ENCODE measurements at regions not wholly inside any gene's neighbourhood (a gene's known extent, or its start where the extent isn't known, plus 50 kb on each side); places are given as distances from the start of the nearest gene placed in this dataset.

DNA sequence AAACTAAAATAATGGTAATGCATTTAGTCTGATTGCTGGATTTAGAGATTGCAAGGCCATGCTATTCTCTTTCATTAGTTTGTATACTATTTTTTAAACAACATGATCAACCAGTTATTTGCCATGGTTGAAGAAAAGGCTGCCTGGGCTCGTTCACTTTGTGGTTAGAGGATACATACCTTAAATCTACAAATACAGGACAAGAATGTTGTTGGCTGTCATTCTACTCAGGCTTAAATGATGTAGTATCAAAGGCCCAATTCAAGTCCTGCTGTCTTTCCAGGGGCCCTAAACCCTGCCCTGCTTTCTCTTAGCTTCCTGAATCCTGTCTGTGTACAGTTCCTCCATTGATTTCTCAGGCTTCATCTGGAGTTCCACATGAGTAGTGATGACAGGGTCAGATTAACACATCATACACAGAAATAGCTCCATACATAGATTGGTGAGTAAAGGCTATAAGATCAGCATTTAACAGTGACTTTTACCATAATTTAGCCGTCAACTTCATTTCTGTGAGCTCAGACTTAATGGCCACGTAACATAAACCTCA lies 114.9 kb upstream of the GPRIN3 start:
- no peak for DNase-seq (ENCODE audit: low spot score)

DNA sequence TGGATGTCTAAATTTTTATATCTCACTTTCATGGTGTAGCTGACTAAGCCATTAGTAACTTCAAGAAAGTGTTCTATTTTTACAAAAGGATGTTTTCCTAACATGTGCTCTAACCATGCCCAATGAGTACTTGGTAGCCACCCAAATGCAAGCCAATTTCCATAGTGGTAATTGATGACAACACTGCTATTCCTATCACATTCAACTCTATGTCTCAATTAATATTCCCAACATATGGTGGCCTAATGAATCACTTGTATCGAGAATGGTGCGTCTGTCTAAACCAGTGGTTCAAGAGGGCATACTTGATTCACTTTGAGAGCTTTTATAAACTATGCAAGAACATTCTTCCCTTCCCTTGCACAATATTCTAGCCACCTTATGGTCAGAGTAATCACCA lies 112.9 kb upstream of the GPRIN3 start:
- no peak for DNase-seq (ENCODE audit: low spot score)

DNA sequence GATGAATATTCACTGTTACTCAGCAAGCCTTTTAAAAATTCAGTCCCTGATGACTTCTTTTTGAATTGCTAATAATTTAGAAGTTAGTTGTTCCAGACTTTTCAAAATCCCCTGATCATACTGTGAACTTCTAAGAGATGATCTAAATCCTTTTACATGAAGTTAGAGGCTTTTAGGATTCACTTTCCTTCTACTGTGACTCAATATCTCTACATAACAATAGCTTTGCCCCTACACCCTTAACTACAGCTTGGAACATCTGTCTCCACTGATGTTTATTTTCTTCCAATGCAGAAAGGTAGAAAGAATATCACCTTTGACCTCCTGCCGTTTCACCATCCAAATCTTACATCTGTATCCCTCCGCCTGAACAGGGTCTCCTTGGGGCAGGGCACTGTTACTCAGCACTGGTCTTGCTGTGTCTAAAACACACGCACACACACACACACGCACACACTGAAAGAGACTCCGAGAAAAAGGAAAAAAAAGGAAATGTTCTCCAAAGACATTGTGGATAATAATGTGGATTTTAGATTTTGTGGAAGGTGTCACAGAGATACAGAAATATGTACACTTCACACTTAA lies 111.6 kb upstream of the GPRIN3 start:
- no peak for DNase-seq (ENCODE audit: low spot score)

DNA sequence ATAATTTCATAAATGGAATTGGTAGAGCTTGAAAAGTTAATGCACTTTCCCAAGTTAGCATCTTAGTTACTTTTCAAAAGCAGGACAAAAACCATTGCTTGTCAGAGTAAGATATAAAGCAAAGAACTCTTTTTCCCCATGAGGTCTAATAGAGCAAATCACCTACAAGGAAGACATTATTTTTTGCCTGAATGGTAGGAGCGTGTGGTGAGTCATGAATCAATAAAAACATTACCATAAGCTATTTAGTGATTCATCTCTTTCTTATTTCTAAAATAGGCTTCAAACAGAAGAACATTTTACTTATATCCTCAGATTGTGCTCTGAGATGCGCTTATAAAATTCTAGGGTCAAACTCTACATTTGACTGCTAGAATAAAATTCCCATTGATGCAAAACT lies 109.4 kb upstream of the GPRIN3 start:
- DNase-seq (ENCODE audit: low spot score), result no peak

DNA sequence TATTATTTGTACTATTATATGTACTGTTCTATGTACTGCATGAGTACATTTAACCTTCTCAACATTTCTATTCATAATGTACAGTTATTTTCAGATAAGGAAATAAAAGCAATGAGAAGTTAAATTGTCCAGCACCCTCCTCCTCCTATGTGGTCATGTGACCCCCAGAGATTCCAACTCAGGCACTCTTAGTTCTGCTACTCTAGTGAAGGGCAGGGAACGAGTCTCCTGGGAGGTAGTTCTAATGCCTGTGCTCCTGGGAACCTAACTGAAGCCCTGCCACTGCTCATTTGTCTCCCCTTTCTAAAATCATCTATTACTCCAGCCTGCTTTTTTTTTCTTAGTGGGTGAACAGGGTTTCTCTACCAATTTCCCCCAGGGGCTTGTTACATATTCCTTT lies 105.9 kb upstream of the GPRIN3 start:
- DNase-seq (ENCODE audit: low spot score), result no peak

DNA sequence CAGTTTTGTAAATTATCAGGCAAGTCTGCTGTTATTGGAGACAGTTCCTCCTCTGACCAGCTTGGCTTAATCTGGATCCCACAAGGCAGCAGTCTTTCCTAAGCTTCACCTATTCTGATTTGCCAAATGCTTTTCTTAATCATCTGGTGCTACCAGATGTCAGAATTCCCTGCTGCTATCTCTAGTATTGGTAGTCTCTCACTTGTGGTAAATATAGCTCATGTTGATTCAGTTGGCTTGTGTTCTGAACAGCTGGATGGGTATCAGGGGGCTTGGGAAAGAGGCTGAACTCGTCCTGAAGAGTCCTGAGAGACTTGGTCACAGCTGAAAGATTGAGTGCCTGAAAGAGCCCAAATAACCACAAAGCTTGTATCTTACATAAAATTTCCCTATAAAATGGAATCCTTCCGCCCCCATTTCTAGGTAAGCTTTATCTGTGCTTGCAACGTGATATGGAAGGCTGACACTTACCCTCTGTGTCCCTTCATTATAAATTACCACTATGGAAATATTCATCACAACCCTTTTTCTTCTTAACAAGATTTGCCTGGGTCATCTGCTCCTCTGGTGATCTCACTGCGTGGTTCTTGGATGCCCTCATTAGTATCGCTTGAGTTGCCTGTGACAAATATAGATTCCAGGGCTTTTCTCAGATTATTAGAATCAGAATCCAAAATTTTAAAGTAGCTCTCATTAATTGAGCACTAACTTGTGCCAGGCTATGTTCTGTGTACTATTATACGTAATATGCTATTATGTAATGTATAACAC lies 104.1 kb upstream of the GPRIN3 start:
- no peak for DNase-seq (ENCODE audit: low spot score)

DNA sequence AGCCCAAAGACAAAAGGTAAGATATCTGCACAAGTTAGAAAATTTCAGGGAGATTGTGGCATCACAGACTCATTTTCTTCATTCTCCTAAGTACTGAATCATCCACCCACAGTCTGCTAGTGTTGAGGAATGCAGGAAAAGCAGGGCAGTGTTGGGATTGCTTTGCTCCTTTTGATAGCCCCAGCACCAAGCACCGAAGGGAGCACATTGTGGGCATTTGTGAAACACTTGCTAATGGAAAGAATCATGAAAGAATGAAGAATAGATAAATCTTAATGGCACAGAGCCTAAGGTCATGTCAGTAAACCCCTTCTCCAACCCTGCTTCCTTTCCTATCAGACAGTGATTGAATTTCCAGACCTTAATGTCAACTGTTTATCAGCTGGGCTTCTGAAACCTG lies 103.1 kb upstream of the GPRIN3 start:
- no peak for DNase-seq (ENCODE audit: low spot score)

DNA sequence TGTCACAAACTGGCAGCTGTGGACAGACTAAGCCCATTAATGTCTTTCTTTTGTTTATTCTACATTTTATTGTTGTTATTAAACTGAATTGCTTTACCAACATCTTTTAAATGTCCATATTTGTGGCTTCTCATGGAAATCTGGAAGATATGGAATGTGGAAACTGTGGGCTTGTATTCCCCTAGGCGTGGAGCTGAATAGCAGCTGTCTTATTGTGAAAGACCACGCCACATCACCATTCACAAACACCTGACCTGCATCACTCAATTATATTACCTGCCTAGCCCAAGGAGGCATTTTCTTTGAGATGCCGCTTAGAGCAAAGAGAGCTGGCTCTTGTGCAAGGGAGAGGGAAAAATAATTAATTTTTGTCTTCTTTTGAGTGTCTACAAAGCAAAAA lies 96.9 kb upstream of the GPRIN3 start:
- DNase-seq (ENCODE audit: low spot score), result no peak

DNA sequence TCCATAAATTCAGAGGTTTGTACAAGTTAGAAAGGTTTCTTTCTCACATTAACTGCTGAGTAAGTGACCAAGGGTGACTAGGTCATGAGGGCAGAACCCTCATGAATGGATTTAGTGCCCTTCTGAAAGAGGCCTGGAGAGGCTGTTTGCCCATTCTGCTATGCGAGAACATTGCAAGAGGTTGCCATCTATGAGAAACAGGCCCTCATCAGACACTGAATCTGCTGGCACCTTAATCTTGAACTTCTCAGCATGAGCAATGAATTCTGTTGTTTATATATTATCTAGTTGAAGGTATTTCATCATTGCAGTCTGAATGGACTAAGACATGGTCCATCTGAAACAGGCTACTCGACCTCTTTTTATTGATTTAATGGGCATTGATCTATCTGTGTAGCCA lies 96.2 kb upstream of the GPRIN3 start:
- DNase-seq (ENCODE audit: low spot score), result no peak

DNA sequence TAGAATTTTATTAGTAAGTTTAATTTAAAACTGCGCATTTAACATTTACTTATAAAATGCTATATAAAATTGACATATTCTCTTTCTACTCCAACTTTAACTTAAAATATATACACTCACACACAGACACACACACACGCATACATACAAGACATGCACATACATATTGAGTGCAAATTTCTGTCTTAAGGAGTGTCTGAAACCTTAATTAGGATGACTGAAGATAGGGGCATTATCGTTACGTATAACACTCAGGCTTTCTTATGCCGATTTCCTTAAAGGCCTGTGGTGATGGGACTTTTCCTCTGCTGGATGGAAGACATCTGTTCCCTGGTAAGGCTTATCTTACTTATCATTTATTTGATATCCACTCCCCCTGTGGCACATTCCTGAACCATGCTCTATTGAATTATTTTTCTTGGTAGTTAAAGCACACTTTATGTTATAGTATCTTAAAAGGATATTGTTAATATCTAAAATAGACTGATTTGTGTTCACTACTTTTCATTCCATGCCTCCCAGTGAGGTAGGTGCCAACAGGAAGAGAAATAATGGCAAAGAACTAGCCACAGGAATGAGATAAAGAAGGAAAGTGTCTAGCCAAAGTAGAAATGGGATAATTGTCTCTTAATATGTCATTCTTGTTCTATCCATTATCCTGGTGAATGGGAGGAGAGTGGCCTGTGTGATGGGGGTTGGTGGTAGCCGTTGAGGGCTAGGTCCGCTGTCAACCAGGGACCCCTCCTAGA lies 92.9 kb upstream of the GPRIN3 start:
- no peak for DNase-seq (ENCODE audit: low spot score)

DNA sequence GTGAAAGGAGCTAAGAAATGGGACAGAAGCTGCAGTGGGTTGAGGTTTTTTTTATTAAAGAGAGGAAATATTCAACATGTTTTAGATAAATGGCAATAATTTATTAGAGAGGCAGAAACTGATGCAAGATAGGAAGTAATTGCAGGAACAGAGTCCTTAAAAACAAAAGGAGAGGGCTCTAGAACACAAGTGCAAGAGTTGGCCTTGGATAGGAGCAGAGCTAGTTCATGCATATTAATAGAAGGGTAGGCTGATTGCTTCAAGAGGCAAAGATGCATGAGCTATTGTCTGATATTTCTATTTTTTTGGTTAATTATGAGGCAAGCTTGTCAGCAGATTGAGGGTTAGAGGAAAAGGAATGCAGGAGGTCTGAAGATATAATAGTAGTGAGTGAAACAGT lies 91.0 kb upstream of the GPRIN3 start:
- no peak for DNase-seq (ENCODE audit: low spot score)

DNA sequence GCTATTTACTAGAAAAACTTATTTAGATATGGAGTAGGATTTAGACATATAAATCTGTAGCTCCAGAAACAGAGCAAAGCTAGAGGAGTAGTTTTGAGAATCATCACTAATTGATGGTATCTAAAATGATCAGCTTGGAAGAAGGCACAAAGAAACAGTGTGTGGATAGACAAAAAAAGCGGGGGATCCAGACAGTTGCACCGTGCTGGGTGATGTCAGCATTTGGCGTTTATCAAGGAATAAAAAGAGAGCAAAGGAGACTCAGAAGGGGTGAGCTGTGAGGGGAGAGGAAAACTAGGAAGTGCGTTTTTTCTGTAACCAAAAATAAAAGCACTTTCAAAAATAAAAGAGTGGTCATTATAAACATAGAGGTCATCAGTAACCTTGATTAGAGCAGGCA lies 90.5 kb upstream of the GPRIN3 start:
- DNase-seq (ENCODE audit: low spot score), result no peak

DNA sequence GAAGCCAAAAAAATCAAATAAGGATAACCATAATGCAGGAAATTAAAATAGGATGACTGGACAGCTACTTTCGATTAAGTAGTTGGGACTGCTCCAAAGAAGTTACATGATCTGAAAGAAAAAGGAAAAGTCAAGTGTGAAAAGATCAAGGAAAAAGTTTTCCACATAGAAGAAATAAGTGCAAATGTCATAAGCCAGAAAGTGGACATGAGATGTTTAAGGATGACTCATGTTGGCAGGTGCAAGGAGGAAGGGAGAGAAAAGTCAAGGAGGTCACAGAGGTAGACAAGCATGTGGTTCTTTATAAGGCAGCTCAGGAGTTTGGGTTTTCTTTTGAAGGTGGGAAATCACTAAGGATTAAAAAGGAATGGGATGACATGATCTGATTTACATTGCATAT lies 89.8 kb upstream of the GPRIN3 start:
- DNase-seq (ENCODE audit: low spot score), result no peak

DNA sequence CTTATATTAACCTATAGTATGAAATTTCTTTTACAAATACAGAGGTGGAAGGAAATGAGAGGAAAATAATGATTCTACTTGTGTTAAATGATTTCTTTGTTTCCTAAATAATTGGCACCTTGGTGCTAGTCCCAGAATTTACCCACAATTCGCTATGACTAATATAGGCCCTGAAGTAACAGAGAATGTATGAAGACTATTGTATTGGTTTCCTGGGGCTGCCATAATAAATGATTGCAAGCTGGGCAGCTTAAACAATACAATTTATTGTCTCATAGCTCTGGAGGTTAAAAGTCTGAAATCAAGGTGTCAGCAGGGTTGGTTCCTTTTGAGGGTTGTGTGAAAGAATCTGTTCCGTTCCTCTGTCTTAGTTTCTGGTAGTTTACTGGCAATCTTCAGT lies 74.8 kb upstream of the GPRIN3 start:
- no peak for DNase-seq (ENCODE audit: low spot score)

DNA sequence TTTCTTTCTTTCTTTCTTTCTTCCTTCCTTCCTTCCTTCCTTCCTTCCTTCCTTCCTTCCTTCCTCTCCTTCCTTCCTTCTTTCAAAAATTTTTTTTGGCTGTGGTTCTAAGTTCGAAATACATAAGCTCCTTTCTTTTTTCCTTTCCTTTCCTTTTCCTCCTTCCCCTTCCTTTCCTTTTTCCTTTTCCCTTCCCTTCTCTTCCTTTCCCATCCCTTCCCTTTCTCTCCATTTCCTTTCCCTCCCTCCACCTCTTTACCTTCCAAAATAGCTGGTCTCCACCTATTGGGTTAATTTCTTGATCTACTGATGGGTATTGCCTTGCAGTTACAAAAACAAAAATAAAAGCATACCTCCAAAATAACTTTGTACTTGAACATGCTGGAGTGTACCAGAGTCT lies 73.4 kb upstream of the GPRIN3 start:
- no peak for DNase-seq (ENCODE audit: low spot score)

DNA sequence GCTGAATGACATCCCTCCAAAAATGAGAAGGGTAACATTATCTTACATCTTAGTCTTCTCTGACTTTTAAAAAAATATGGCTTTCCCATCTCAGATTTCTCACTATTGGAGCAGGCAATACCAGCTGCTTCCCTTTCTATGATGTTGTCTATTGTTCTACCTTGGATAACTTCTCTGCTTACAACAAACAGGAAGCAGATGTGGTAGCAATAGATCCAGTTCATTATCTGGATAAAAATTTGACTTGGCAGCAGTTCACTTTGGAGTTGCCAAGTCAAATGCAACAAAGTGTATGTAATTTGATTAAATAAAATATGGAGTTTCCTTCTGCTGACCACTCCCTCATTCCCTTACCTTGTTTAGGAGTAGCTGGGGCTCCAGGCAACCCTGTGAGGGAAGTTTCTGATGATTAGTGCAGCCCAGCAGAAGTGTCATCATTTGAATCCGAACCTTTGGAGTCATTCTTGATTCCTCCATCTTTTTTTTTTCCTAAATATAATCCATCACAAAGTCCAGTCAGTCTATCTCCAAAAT lies 72.0 kb upstream of the GPRIN3 start:
- DNase-seq (ENCODE audit: low spot score), result no peak

DNA sequence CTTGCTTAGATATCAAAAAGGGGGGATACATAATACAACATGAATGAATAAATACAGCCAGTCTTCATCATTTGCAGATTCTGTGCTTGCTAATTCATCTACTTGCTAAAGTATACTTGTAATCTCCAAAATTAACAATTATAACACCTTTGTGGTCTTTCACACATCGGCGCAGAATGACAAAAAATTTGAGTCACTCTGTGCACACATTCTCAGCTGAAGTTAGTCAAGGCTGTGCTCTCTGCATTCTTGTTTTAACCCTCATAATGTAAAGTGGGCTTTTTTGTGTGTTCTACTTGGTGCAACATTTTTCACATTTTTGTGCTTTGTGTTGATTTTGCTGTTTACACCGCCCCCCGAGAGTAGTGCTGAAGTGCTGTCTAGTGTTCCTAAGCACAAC lies 65.8 kb upstream of the GPRIN3 start:
- DNase-seq (ENCODE audit: low spot score), result no peak

DNA sequence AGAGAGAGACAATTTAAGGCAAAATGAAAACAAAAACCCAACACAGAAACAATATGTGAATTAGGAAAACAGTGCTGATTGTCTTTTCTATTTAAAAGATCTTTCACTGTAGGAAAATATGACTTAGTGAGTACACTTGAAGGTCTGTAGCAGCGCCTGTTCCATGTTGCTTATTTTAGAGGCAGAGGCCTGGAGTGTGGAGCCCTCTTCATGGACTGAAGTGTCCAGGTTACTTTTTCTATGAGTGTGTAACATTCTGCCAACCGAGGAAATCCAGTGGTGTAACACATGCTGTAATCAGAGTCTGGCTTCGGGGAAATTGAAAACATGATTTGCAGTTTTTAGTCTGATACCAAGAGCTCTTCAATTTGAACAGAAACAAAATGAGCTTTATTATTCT lies 64.0 kb upstream of the GPRIN3 start:
- no peak for DNase-seq (ENCODE audit: low spot score)

DNA sequence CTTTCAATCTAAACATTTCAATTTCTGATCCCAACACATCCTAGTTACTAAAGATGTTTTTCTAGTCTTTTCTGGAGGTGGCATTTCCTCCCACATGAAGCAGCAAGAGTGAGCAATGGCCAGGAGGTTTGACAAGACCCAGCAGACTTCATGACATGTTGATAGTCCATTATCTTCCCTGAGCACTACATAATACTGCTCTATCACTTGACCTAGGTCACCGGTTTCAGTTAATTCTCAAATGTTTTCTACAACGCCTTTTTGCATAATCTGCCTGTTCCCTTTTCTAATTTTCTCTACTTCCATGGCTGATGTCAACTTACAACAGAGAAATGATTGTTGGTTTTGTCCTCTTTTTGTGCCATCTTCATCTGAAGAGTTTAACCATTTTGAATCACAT lies 62.0 kb upstream of the GPRIN3 start:
- no peak for DNase-seq (ENCODE audit: low spot score)

DNA sequence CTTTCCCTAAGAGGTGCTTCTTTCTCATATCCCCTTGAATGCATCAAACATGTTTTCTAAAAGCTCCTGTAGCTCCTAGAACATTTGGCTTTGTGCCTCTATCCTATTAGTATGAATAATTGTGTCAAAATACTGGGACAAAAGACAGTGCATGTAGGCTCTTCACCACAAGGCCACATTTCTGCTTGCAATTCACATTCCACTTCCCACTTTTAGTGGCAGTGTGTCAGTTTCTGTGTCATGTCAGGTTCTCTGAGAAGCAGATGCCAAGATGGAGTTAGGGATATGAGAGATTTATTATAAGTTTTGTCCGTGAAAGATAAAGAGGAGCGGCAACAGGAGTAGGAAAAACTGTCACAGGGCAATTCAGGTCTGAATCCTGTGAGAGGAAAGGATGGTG lies 61.3 kb upstream of the GPRIN3 start:
- no peak for DNase-seq (ENCODE audit: low spot score)

DNA sequence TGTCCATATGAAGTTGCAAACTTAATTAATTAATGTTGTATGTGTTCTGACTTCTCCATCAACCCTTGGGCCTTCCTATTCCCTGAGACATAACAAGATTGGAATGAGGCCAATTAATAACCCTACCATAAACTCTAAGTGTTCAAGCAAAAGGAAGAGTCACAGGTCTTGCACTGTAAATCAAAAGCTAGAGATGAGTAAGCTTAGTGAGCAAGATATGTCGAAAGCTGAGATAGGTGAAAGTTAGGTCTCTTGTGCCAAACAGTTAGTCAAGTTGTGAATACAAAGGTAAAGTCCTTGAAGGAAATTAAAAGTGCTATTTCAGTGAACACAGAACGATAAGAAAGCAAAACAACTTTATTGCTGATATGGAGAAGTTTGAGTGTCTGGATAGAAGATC lies 58.2 kb upstream of the GPRIN3 start:
- DNase-seq (ENCODE audit: low spot score), result no peak

DNA sequence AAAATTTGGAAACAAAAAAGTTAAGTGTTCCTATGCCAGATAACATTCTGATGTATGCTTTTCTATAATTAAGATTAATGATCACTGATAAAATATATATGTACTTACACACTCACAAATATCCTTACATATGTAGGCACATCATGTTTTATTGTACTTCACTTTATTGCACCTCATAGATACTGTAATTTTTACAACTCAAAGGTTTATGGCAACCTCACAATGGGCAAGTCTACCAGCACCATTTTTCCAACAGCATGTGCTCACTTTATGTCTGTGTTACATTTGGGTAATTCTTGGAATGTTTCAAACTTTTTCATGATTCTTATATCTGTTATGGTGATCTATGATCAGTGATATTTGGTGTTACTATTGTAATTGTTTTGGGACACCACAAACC lies 57.8 kb upstream of the GPRIN3 start:
- DNase-seq (ENCODE audit: low spot score), result no peak

DNA sequence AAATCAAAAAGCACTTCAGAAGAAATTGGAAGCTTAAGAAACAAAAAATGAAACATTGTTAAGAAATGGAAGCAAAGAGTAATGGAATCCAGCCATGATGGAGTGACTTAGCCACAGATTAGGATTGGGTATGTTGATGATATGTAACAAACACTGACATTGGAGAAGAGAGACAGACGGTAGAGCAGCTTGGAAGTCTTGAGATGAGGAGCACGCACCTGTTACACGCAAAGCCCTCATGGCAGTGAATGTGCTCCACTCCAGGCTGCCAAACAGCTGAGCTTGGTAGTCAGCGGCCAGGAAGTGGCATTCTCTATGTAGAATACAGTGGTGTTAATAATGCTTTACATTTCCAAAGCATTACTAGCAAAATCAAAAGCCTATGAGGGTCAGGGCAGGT lies 56.9 kb upstream of the GPRIN3 start:
- no peak for DNase-seq (ENCODE audit: low spot score)

Data from cerebellar cortex (tissue), 1 donor.